Liver (tissue), 8 donors: ENCODE measurements at regions not wholly inside any gene's neighbourhood (a gene's known extent, or its start where the extent isn't known, plus 50 kb on each side); places are given as distances from the start of the nearest gene placed in this dataset.

Experiments
- DNase-seq: peaks from one replicate; pipeline ENCODE4 v3.0.0-alpha.2; 2017; ENCODE audit warnings: low spot score
- H3K27ac ChIP-seq, 2 donors: one replicate each; pipeline ENCODE4 v1.7.0; 2013; ENCODE audit warnings: inconsistent platforms in 2 of 2, low read length in 2 of 2, control low read depth in 1 of 2, low read depth in 1 of 2, mild to moderate bottlenecking in 1 of 2
- H3K27me3 ChIP-seq, 4 donors: one replicate each; pipeline versions ENCODE4 v1.6.1 to v1.7.0; 2013; ENCODE audit warnings: low read length in 3 of 4, inconsistent platforms in 1 of 4, mild to moderate bottlenecking in 1 of 4, moderate library complexity in 1 of 4; ENCODE audit not compliant: control insufficient read depth in 4 of 4, insufficient read depth in 4 of 4
- H3K36me3 ChIP-seq, 4 donors: one replicate each; pipeline versions ENCODE4 v1.6.1 to v1.7.0; 2013; ENCODE audit warnings: low read length in 3 of 4, mild to moderate bottlenecking in 3 of 4, low read depth in 1 of 4, moderate library complexity in 1 of 4; ENCODE audit not compliant: control insufficient read depth in 4 of 4, insufficient read depth in 3 of 4
- H3K4me1 ChIP-seq, 4 donors: one replicate each; pipeline versions ENCODE4 v1.6.1 to v1.7.0; 2013; ENCODE audit warnings: low read length in 3 of 4, mild to moderate bottlenecking in 3 of 4, moderate library complexity in 1 of 4; ENCODE audit not compliant: control insufficient read depth in 4 of 4, insufficient read depth in 4 of 4
- H3K4me3 ChIP-seq, 3 donors: one replicate each; pipeline versions ENCODE4 v1.6.1 to v1.7.0; 2013; ENCODE audit warnings: low read length in 3 of 3, control low read depth in 1 of 3, low read depth in 1 of 3, mild to moderate bottlenecking in 1 of 3
- H3K9ac ChIP-seq, 2 donors: one replicate each; pipeline ENCODE4 v1.7.0; 2013; ENCODE audit warnings: low read length in 2 of 2, mild to moderate bottlenecking in 2 of 2, moderate library complexity in 2 of 2, control low read depth in 1 of 2, low read depth in 1 of 2
- H3K9me3 ChIP-seq, 4 donors: one replicate each; pipeline versions ENCODE4 v1.6.1 to v1.7.0; 2013; ENCODE audit warnings: low read length in 3 of 4; ENCODE audit not compliant: control insufficient read depth in 4 of 4
- ATF3 ChIP-seq: IDR thresholded peaks from 2 replicates; pipeline ENCODE4 v1.6.1; 2016; ENCODE audit warnings: antibody characterized with exemption
- CTCF ChIP-seq: fragments of 150-350 bp; IDR thresholded peaks from 2 replicates; pipeline ENCODE4 v1.5.1; 2017; ENCODE audit warnings: improper control_type of control experiment, low read depth, low read length; ENCODE audit not compliant: missing input control
- EGR1 ChIP-seq, 2 donors: IDR thresholded peaks; 2 replicates each; pipeline ENCODE4 v1.6.1; 2016 to 2018; ENCODE audit warnings: antibody characterized with exemption in 2 of 2, low read depth in 2 of 2
- FOXA1 ChIP-seq: IDR thresholded peaks from 2 replicates; pipeline ENCODE4 v1.6.1; 2016; ENCODE audit warnings: antibody characterized with exemption
- FOXA2 ChIP-seq: IDR thresholded peaks from 2 replicates; pipeline ENCODE4 v1.6.1; 2016; ENCODE audit warnings: antibody characterized with exemption
- GABPA ChIP-seq, 2 donors: IDR thresholded peaks in 1 of 2; conservative IDR thresholded peaks in 1 of 2; 2 replicates each; pipeline ENCODE4 v1.6.1; 2016; ENCODE audit warnings: antibody characterized with exemption in 2 of 2, mild to moderate bottlenecking in 1 of 2, moderate library complexity in 1 of 2
- HNF4A ChIP-seq, 2 donors: conservative IDR thresholded peaks; 2 replicates each; pipeline ENCODE4 v1.6.1; 2016; ENCODE audit warnings: antibody characterized with exemption in 2 of 2, mild to moderate bottlenecking in 2 of 2
- HNF4G ChIP-seq: IDR thresholded peaks from 2 replicates; pipeline ENCODE4 v1.6.1; 2016; ENCODE audit warnings: antibody characterized with exemption
- JUND ChIP-seq, 2 donors: IDR thresholded peaks; 2 replicates each; pipeline ENCODE4 v1.6.1; 2016; ENCODE audit warnings: antibody characterized with exemption in 2 of 2
- NR2F2 ChIP-seq: IDR thresholded peaks from 2 replicates; pipeline ENCODE4 v1.6.1; 2016; ENCODE audit warnings: antibody characterized with exemption
- RAD21 ChIP-seq, 2 donors: IDR thresholded peaks; 2 replicates each; pipeline ENCODE4 v1.6.1; 2016; ENCODE audit warnings: antibody characterized with exemption in 2 of 2, mild to moderate bottlenecking in 2 of 2
- REST ChIP-seq: IDR thresholded peaks from 2 replicates; pipeline ENCODE4 v1.6.1; 2016; ENCODE audit warnings: antibody characterized with exemption, mild to moderate bottlenecking
- RXRA ChIP-seq, 2 donors: IDR thresholded peaks; 2 replicates each; pipeline ENCODE4 v1.6.1; 2017 to 2018; ENCODE audit warnings: antibody characterized with exemption in 2 of 2, mild to moderate bottlenecking in 1 of 2
- SP1 ChIP-seq: IDR thresholded peaks from 2 replicates; pipeline ENCODE4 v1.6.1; 2018; ENCODE audit warnings: antibody characterized with exemption, mild to moderate bottlenecking
- TAF1 ChIP-seq: conservative IDR thresholded peaks from 2 replicates; pipeline ENCODE4 v1.6.1; 2016; ENCODE audit warnings: antibody characterized with exemption, mild to moderate bottlenecking
- YY1 ChIP-seq: IDR thresholded peaks from 2 replicates; pipeline ENCODE4 v1.6.1; 2016; ENCODE audit warnings: antibody characterized with exemption, mild to moderate bottlenecking
- ZBTB33 ChIP-seq: IDR thresholded peaks from 2 replicates; pipeline ENCODE4 v1.6.1; 2016; ENCODE audit warnings: antibody characterized with exemption
- WGBS: extraction: QIAGEN DNeasy Blood & Tissue Kit; methylation state at CpG from one replicate; pipeline ENCODE4 v1.1.7; 2013; 5-methylcytosine and 5-hydroxymethylcytosine counted together
- TF ChIP-seq, protein P1 (sequence below): IDR thresholded peaks from 2 replicates; pipeline ENCODE4 v1.6.1; 2016; ENCODE audit warnings: antibody characterized with exemption
- donor health status: healthy.
- donor health status: healthy.
- donor health status: healthy.
- donor health status: healthy.
- donor health status: healthy.

GRCh38 chr1:112230232-112230631 lies 165.8 kb upstream of the CTTNBP2NL start:
- Histone ChIP-seq H3K9ac (no peak overlapping the region), H3K36me3 (no peaks in the 10 kb centered on the region), H3K27ac (no peak overlapping the region), H3K27me3 (peaks cover 0 to 3% (median 0%) of the 10 kb centered on the region in 4 donors), H3K9me3 (peaks cover 0 to 3% (median under 1%) of the 10 kb centered on the region in 4 donors), H3K4me3 (no peak overlapping the region), H3K4me1 (no peaks in the 10 kb centered on the region)
- TF ChIP-seq JUND (IDR thresholded peaks at IDR 0.05) (no peak), CTCF (no peak), RAD21 (IDR thresholded peaks at IDR 0.05) (no peak), SP1 (no peak), YY1 (no peak), GABPA (IDR thresholded peaks at IDR 0.05 in 1 of 2, conservative IDR thresholded peaks at IDR 0.05 in 1 of 2) (no peak), EGR1 (IDR thresholded peaks at IDR 0.05; ENCODE audit: low read depth in 2 of 2) (no peak), FOXA2 (no peak), ZBTB33 (no peak), HNF4G (no peak), ATF3 (no peak), REST (no peak), HNF4A (conservative IDR thresholded peaks at IDR 0.05) (no peak), TAF1 (no peak), FOXA1 (no peak), RXRA (IDR thresholded peaks at IDR 0.05) (no peak), NR2F2 (no peak)
- TF ChIP-seq, protein P1, sequence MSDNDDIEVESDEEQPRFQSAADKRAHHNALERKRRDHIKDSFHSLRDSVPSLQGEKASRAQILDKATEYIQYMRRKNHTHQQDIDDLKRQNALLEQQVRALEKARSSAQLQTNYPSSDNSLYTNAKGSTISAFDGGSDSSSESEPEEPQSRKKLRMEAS = no peak
- WGBS = 82% methylated on average over 9 of the region's 9 CpGs
- DNase-seq = no peak
